ENCODE measurements at regions not wholly inside any gene's neighbourhood (a gene's known extent, or its start where the extent isn't known, plus 50 kb on each side); places are given as distances from the start of the nearest gene placed in this dataset.
"Not testable (repeated sequence)": the region's sequence is repeated elsewhere in the genome, so short reads cannot be mapped to it uniquely, and the experiment has no call there.

- TF ChIP-seq POU6F1 (CRISPR knock-in tag; IDR thresholded peaks at IDR 0.05; ENCODE audit: borderline replicate concordance, low read depth) (no peak), PPARA (CRISPR knock-in tag; IDR thresholded peaks at IDR 0.05; ENCODE audit: borderline replicate concordance) (no peak), ZFP3 (CRISPR knock-in tag; IDR thresholded peaks at IDR 0.05) (no peak), ZFP30 (CRISPR knock-in tag; IDR thresholded peaks at IDR 0.05) (no peak), TCF4 (CRISPR knock-in tag; IDR thresholded peaks at IDR 0.05; ENCODE audit: borderline replicate concordance) (no peak)
- ATAC-seq, result no peak
Observed at GRCh38 chr13:65330691-65331090, 1899.4 kb downstream of the PCDH9 start.

GRCh38 chr13:65330287-65330686, 1899.8 kb downstream of the PCDH9 start:
- no peak for ATAC-seq
- TF ChIP-seq OSR1 (CRISPR knock-in tag; IDR thresholded peaks at IDR 0.05) (no peak), POU6F1 (CRISPR knock-in tag; IDR thresholded peaks at IDR 0.05; ENCODE audit: borderline replicate concordance, low read depth) (no peak), CREB5 (CRISPR knock-in tag; IDR thresholded peaks at IDR 0.05; ENCODE audit: low read depth) (no peak), TOX (CRISPR knock-in tag; IDR thresholded peaks at IDR 0.05; ENCODE audit: borderline replicate concordance) (no peak), ZNF70 (CRISPR knock-in tag; IDR thresholded peaks at IDR 0.05) (no peak), ZFP30 (CRISPR knock-in tag; IDR thresholded peaks at IDR 0.05) (no peak), TSHZ2 (CRISPR knock-in tag; IDR thresholded peaks at IDR 0.05) (no peak), ZC3H10 (CRISPR knock-in tag; IDR thresholded peaks at IDR 0.05) (no peak), PATZ1 (CRISPR knock-in tag; IDR thresholded peaks at IDR 0.05; ENCODE audit: borderline replicate concordance) (no peak), RARB (CRISPR knock-in tag; IDR thresholded peaks at IDR 0.05) (no peak), CSDC2 (CRISPR knock-in tag; IDR thresholded peaks at IDR 0.05) (no peak), TCF4 (CRISPR knock-in tag; IDR thresholded peaks at IDR 0.05; ENCODE audit: borderline replicate concordance) (no peak), ISL1 (CRISPR knock-in tag; IDR thresholded peaks at IDR 0.05) (no peak), ZNF8 (CRISPR knock-in tag; IDR thresholded peaks at IDR 0.05) (no peak), SNAI2 (CRISPR knock-in tag; IDR thresholded peaks at IDR 0.05) (no peak)

GRCh38 chr13:65323192-65323591, 1906.9 kb downstream of the PCDH9 start:
- ATAC-seq, result not testable (repeated sequence)

- not testable (repeated sequence) for ATAC-seq
Observed at GRCh38 chr13:65321423-65321822, 1908.7 kb downstream of the PCDH9 start.

GRCh38 chr13:65314008-65314407, 1916.1 kb downstream of the PCDH9 start:
- ATAC-seq, result no peak
- no peak for TF ChIP-seq ZNF565 (CRISPR knock-in tag; conservative IDR thresholded peaks at IDR 0.05; ENCODE audit: low read depth)
- no peak for TF ChIP-seq ESRRG (CRISPR knock-in tag; IDR thresholded peaks at IDR 0.05)
- no peak for TF ChIP-seq TCF4 (CRISPR knock-in tag; IDR thresholded peaks at IDR 0.05; ENCODE audit: borderline replicate concordance)
- no peak for TF ChIP-seq TSHZ2 (CRISPR knock-in tag; IDR thresholded peaks at IDR 0.05)
- TF ChIP-seq ZNF8 (CRISPR knock-in tag; IDR thresholded peaks at IDR 0.05), result no peak
